Fibroblast of lung (primary cell): ENCODE measurements at regions not wholly inside any gene's neighbourhood (a gene's known extent, or its start where the extent isn't known, plus 50 kb on each side); places are given as distances from the start of the nearest gene placed in this dataset.

Experiments used
- CTCF ChIP-seq, 2 donors: IDR thresholded peaks in 1 of 2; conservative IDR thresholded peaks in 1 of 2; 1 replicate in 1 of 2; 2 replicates in 1 of 2; pipeline ENCODE4 v1.5.1; 2011 to 2012; ENCODE audit warnings: low read length in 2 of 2, control low read depth in 1 of 2, inconsistent platforms in 1 of 2, low read depth in 1 of 2, mild to moderate bottlenecking in 1 of 2
- EZH2 ChIP-seq: IDR thresholded peaks from 2 replicates; pipeline ENCODE4 v1.5.1; 2012; ENCODE audit warnings: low read length, control low read depth, mild to moderate bottlenecking; ENCODE audit errors: missing control alignments

- TF ChIP-seq CTCF (conservative IDR thresholded peaks at IDR 0.05 in 1 of 2, IDR thresholded peaks at IDR 0.05 in 1 of 2; ENCODE audit: low read depth in 1 of 2, low read length in 2 of 2): no peak
- no peak for TF ChIP-seq EZH2
Measured at GRCh38 chr1:79737193-79737592, 730.7 kb upstream of the ADGRL4 start.
